Heart right ventricle (tissue), 16 donors: ENCODE measurements at regions not wholly inside any gene's neighbourhood (a gene's known extent, or its start where the extent isn't known, plus 50 kb on each side); places are given as distances from the start of the nearest gene placed in this dataset.

Experiments
- ATAC-seq, 8 donors: fragments of 200-7000 bp; cut with Tn5 transposase; one replicate each; pipeline ENCODE4 v1.9.1; 2020; ENCODE audit warnings: mild to moderate bottlenecking in 8 of 8, moderate library complexity in 8 of 8, moderate number of reproducible peaks in 1 of 8
- DNase-seq, 2 donors: peaks; one replicate each; pipeline ENCODE4 v3.0.0-alpha.2; 2020
- H3K27ac ChIP-seq, 10 donors: fragments of 200-600 bp; sonication (generic) in 2 of 10; one replicate each; pipeline versions ENCODE4 v1.5.0 to v1.8.0; 2020 to 2022; ENCODE audit warnings: mild to moderate bottlenecking in 3 of 10
- H3K27me3 ChIP-seq, 7 donors: fragments of 200-600 bp; one replicate each; pipeline ENCODE4 v1.8.0; 2021 to 2022; ENCODE audit warnings: mild to moderate bottlenecking in 2 of 7
- H3K36me3 ChIP-seq, 9 donors: fragments of 200-600 bp; sonication (generic) in 1 of 9; one replicate each; pipeline versions ENCODE4 v1.5.0 to v1.8.0; 2020 to 2022; ENCODE audit warnings: mild to moderate bottlenecking in 2 of 9
- H3K4me1 ChIP-seq, 9 donors: fragments of 200-600 bp; sonication (generic) in 1 of 9; one replicate each; pipeline versions ENCODE4 v1.5.0 to v1.8.0; 2020 to 2022; ENCODE audit warnings: mild to moderate bottlenecking in 4 of 9
- H3K4me3 ChIP-seq, 10 donors: fragments of 200-600 bp; sonication (generic) in 2 of 10; one replicate each; pipeline versions ENCODE4 v1.5.0 to v1.8.0; 2020 to 2022; ENCODE audit warnings: mild to moderate bottlenecking in 7 of 10, moderate library complexity in 2 of 10
- H3K9me3 ChIP-seq, 11 donors: fragments of 200-600 bp in 10 of 11; sonication (generic) in 2 of 11; one replicate each; pipeline versions ENCODE4 v1.5.0 to v1.8.0; 2013 to 2022; ENCODE audit warnings: mild to moderate bottlenecking in 2 of 11, control low read depth in 1 of 11, moderate library complexity in 1 of 11
- CTCF ChIP-seq, 9 donors: fragments of 200-600 bp; sonication (generic) in 2 of 9; IDR thresholded peaks; one replicate each; pipeline versions ENCODE4 v1.5.0 to v1.8.0; 2021 to 2022; ENCODE audit warnings: antibody characterized with exemption in 9 of 9, mild to moderate bottlenecking in 5 of 9, moderate library complexity in 1 of 9
- WGBS, 2 donors: extraction: QIAGEN DNeasy Blood & Tissue Kit; methylation state at CpG; one replicate each; pipeline ENCODE4 v1.1.7; 2013; ENCODE audit warnings: inconsistent platforms in 1 of 2; 5-methylcytosine and 5-hydroxymethylcytosine counted together
- intact Hi-C, 10 donors: fragments of 100-400 bp; cut with DNase I; formaldehyde crosslinking; loops; one replicate each; pipeline versions ENCODE4 v1.11.1 to v1.14.2; 2022
- donor health status: Arrhythmogenic right ventricular cardiomyopathy.
- donor health status: ischemic (EF 13 %, LVEDD 7.1; RV severe dilation, severe dysfunction).
- donor health status: healthy with polysubstance abuse.
- donor health status: DM: no; HTN: yes; CAD: no.
- donor health status: DM: no; HTN: no; CAD: no.
- donor health status: ischemic (EF 25% LVEDD 6.9; RV normal size, moderate dysfunction).
- donor health status: ischemic (EF 25% LVEDD 5.7; RV mildly dilated, moderate dysfunction).
- donor health status: healthy.
- donor health status: DM: yes; HTN: yes; CAD: no.
- donor health status: Ischemic cardiomyopathy.
- donor health status: ischemic (EF 35%, LVEDD 5.7; RV mildly dilated, moderate dysfunction).
- donor health status: nonischemic (EF 11% LVEDD 7.7; RV severe dilation, severe dysfunction).
- donor health status: DM: yes; HTN: yes; CAD: no.
- donor health status: PGD.
- donor health status: ischemic (EF 29% LVEDD 5.4; RV normal size, mild dysfunction).
- donor health status: nonischemic (EF 23%, LVEDD 6.1; RV moderate dilation, normal function).

GRCh38 chr15:70432924-70433495 is 330.3 kb downstream of the UACA start:
- Histone ChIP-seq H3K27ac (no peak overlapping the region), H3K4me1 (peaks cover 2 to 31% (median 19%) of the 10 kb centered on the region in 9 donors), H3K36me3 (no peaks in the 10 kb centered on the region), H3K4me3 (no peak overlapping the region), H3K27me3 (peaks cover 0 to 6% (median 0%) of the 10 kb centered on the region in 7 donors), H3K9me3 (peaks cover 0 to 14% (median 0%) of the 10 kb centered on the region in 11 donors)
- DNase-seq (no peak), ATAC-seq (no peak)
- WGBS, 2 donors, result 79 to 80% methylated on average over 8 of the region's 8 CpGs
- no peak for TF ChIP-seq CTCF (IDR thresholded peaks at IDR 0.05)
- intact Hi-C loops, result loop anchor here in 1 of 10 donors (10.0 kb wide), 1 partner anchor 268 kb away; no protein-coding TSS in a partner anchor

- Histone ChIP-seq H3K36me3 (no peaks in the 10 kb centered on the region), H3K9me3 (peaks cover 0 to 14% (median 0%) of the 10 kb centered on the region in 11 donors), H3K4me1 (peaks cover 2 to 24% (median 17%) of the 10 kb centered on the region in 9 donors), H3K27me3 (peaks cover 0 to 7% (median 0%) of the 10 kb centered on the region in 7 donors), H3K4me3 (no peak overlapping the region), H3K27ac (no peak overlapping the region)
- no peak for DNase-seq
- TF ChIP-seq CTCF (IDR thresholded peaks at IDR 0.05), result no peak
- intact Hi-C loops, result loop anchor here in 1 of 10 donors (10.0 kb wide), 1 partner anchor 267 kb away; no protein-coding TSS in a partner anchor
- WGBS, 2 donors, result 91 to 94% methylated on average over 4 of the region's 4 CpGs
- no peak for ATAC-seq
Measured at GRCh38 chr15:70431854-70432253, 331.5 kb downstream of the UACA start.

GRCh38 chr15:70430069-70430468 is 332.4 kb upstream of the TLE3 start:
- intact Hi-C loops, result loop anchor here in 1 of 10 donors (10.0 kb wide), 1 partner anchor 265 kb away; no protein-coding TSS in a partner anchor
- no peak for ATAC-seq
- no peak overlapping the region for H3K27ac ChIP-seq
- peaks cover 0 to 14% (median 0%) of the 10 kb centered on the region in 11 donors for H3K9me3 ChIP-seq
- 63 to 66% methylated on average over 1 of the region's 1 CpG for WGBS, 2 donors
- TF ChIP-seq CTCF (IDR thresholded peaks at IDR 0.05), result no peak
- H3K27me3 ChIP-seq, result peaks cover 0 to 13% (median 5%) of the 10 kb centered on the region in 7 donors
- no peaks in the 10 kb centered on the region for H3K36me3 ChIP-seq
- H3K4me3 ChIP-seq, result no peak overlapping the region
- H3K4me1 ChIP-seq, result peaks cover 2 to 16% (median 13%) of the 10 kb centered on the region in 9 donors
- no peak for DNase-seq

- WGBS, 2 donors, result 93 to 97% methylated on average over 5 of the region's 5 CpGs
- H3K9me3 ChIP-seq, result peaks cover 0 to 14% (median 0%) of the 10 kb centered on the region in 11 donors
- intact Hi-C loops, result no loop called here
- H3K4me1 ChIP-seq, result peaks cover 2 to 13% (median 5%) of the 10 kb centered on the region in 9 donors
- DNase-seq (no peak), ATAC-seq (no peak)
- no peak for TF ChIP-seq CTCF (IDR thresholded peaks at IDR 0.05)
- no peaks in the 10 kb centered on the region for H3K36me3 ChIP-seq
- peaks cover 0 to 13% (median 5%) of the 10 kb centered on the region in 7 donors for H3K27me3 ChIP-seq
- no peak overlapping the region for H3K27ac ChIP-seq
- H3K4me3 ChIP-seq, result no peak overlapping the region
Measured at GRCh38 chr15:70429056-70429722, 331.5 kb upstream of the TLE3 start.
